A549 (cell line): ENCODE measurements at regions not wholly inside any gene's neighbourhood (a gene's known extent, or its start where the extent isn't known, plus 50 kb on each side); places are given as distances from the start of the nearest gene placed in this dataset.

Source experiments
- CEBPB ChIP-seq, 2 experiments: fragments of >200 bp in 1 of 2; sonication (Bioruptor Twin) in 1 of 2; formaldehyde crosslinking in 1 of 2; IDR thresholded peaks; 2 replicates each; pipeline ENCODE4 v1.6.1; 2012 to 2016
- CTCF ChIP-seq: fragments of >200 bp; sonication (Bioruptor Twin); formaldehyde crosslinking; IDR thresholded peaks from 3 replicates; pipeline ENCODE4 v1.5.1; 2016
- EP300 ChIP-seq, 2 experiments: fragments of >200 bp; sonication (Bioruptor Twin); formaldehyde crosslinking; IDR thresholded peaks; 2 replicates in 1 of 2; 3 replicates in 1 of 2; pipeline ENCODE4 v1.6.1; 2016 to 2017
- FOXS1 ChIP-seq: fragments of 250-450 bp; sonication (Bioruptor Pico); IDR thresholded peaks from 2 replicates; pipeline ENCODE4 v1.5.0; 2020; ENCODE audit warnings: mild to moderate bottlenecking, moderate library complexity
- POLR2A ChIP-seq: IDR thresholded peaks from 2 replicates; pipeline ENCODE4 v1.6.1; 2012; ENCODE audit warnings: mild to moderate bottlenecking, low read length
- RNF2 ChIP-seq: fragments of 200-600 bp; sonication (generic); IDR thresholded peaks from 2 replicates; pipeline ENCODE4 v1.6.1; 2016; ENCODE audit warnings: low read depth, mild to moderate bottlenecking, antibody characterized with exemption, moderate library complexity, borderline replicate concordance
- TF ChIP-seq, protein P1 (sequence below): fragments of 200-600 bp; sonication (generic); IDR thresholded peaks from 2 replicates; pipeline ENCODE4 v1.6.1; 2016; ENCODE audit warnings: antibody characterized with exemption, mild to moderate bottlenecking, moderate library complexity

- no peak for TF ChIP-seq CTCF
- TF ChIP-seq POLR2A: no peak
- TF ChIP-seq, protein P1, sequence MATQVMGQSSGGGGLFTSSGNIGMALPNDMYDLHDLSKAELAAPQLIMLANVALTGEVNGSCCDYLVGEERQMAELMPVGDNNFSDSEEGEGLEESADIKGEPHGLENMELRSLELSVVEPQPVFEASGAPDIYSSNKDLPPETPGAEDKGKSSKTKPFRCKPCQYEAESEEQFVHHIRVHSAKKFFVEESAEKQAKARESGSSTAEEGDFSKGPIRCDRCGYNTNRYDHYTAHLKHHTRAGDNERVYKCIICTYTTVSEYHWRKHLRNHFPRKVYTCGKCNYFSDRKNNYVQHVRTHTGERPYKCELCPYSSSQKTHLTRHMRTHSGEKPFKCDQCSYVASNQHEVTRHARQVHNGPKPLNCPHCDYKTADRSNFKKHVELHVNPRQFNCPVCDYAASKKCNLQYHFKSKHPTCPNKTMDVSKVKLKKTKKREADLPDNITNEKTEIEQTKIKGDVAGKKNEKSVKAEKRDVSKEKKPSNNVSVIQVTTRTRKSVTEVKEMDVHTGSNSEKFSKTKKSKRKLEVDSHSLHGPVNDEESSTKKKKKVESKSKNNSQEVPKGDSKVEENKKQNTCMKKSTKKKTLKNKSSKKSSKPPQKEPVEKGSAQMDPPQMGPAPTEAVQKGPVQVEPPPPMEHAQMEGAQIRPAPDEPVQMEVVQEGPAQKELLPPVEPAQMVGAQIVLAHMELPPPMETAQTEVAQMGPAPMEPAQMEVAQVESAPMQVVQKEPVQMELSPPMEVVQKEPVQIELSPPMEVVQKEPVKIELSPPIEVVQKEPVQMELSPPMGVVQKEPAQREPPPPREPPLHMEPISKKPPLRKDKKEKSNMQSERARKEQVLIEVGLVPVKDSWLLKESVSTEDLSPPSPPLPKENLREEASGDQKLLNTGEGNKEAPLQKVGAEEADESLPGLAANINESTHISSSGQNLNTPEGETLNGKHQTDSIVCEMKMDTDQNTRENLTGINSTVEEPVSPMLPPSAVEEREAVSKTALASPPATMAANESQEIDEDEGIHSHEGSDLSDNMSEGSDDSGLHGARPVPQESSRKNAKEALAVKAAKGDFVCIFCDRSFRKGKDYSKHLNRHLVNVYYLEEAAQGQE: no peak
- no peak for TF ChIP-seq EP300 (IDR thresholded peaks at IDR 0.05)
- TF ChIP-seq CEBPB (IDR thresholded peaks at IDR 0.05): no peak
- no peak for TF ChIP-seq RNF2
- TF ChIP-seq FOXS1 (CRISPR knock-in tag): no peak
These were observed 53.4 kb upstream of the PTCH1 start for GRCh38 chr9:95570150-95570549.
